DND-41 (cell line): ENCODE measurements at regions not wholly inside any gene's neighbourhood (a gene's known extent, or its start where the extent isn't known, plus 50 kb on each side); places are given as distances from the start of the nearest gene placed in this dataset.

Source experiments
- EZH2 ChIP-seq: IDR thresholded peaks from 3 replicates; pipeline ENCODE4 v1.6.1; 2012; ENCODE audit warnings: borderline replicate concordance, low read depth, mild to moderate bottlenecking, moderate library complexity, low read length, inconsistent platforms; ENCODE audit not compliant: severe bottlenecking
- TF ChIP-seq, protein P1 (sequence below): IDR thresholded peaks from 2 replicates; pipeline ENCODE4 v1.5.1; 2012; ENCODE audit warnings: borderline replicate concordance, low read length, moderate library complexity, mild to moderate bottlenecking; ENCODE audit not compliant: poor library complexity, severe bottlenecking; ENCODE audit errors: extremely low read depth

DNA sequence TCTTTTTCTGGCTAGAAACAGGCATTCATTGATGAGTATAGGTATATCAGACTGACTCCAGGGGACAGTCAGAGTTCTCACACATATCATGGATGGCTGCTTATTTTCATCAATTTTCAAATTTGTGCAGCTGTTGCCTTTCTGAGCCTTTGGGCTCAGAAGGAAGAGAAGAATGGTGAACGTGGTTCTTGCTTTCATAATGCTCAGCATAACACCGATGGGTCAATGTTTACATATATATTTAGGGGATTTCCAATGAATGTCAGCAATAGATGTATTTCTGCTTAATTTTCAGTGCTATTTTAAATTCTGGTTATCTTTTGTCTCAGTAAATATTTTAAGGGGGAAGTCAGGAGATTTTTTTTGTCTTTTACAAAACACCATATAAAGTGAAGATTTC, 581.4 kb upstream of the DPPA4 start:
- TF ChIP-seq, protein P1, sequence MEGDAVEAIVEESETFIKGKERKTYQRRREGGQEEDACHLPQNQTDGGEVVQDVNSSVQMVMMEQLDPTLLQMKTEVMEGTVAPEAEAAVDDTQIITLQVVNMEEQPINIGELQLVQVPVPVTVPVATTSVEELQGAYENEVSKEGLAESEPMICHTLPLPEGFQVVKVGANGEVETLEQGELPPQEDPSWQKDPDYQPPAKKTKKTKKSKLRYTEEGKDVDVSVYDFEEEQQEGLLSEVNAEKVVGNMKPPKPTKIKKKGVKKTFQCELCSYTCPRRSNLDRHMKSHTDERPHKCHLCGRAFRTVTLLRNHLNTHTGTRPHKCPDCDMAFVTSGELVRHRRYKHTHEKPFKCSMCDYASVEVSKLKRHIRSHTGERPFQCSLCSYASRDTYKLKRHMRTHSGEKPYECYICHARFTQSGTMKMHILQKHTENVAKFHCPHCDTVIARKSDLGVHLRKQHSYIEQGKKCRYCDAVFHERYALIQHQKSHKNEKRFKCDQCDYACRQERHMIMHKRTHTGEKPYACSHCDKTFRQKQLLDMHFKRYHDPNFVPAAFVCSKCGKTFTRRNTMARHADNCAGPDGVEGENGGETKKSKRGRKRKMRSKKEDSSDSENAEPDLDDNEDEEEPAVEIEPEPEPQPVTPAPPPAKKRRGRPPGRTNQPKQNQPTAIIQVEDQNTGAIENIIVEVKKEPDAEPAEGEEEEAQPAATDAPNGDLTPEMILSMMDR, result no peak
- no peak for TF ChIP-seq EZH2
